Trophoblast cell (in vitro differentiated cells and primary cell): ENCODE measurements at regions not wholly inside any gene's neighbourhood (a gene's known extent, or its start where the extent isn't known, plus 50 kb on each side); places are given as distances from the start of the nearest gene placed in this dataset.

Experiments used
- DNase-seq, 2 donors: peaks; one replicate each; pipeline ENCODE4 v3.0.0-alpha.2; 2016
- H2AFZ ChIP-seq: 2 replicates; pipeline ENCODE4 v1.6.1; 2013; ENCODE audit warnings: low read length, moderate library complexity, mild to moderate bottlenecking; ENCODE audit not compliant: insufficient read depth, poor library complexity
- H2AK5ac ChIP-seq: 2 replicates; pipeline ENCODE4 v1.6.1; 2013; ENCODE audit warnings: mild to moderate bottlenecking, low read length
- H2BK120ac ChIP-seq: 2 replicates; pipeline ENCODE4 v1.6.1; 2013; ENCODE audit warnings: low read length, mild to moderate bottlenecking, moderate library complexity; ENCODE audit not compliant: insufficient read depth, poor library complexity
- H2BK12ac ChIP-seq: 2 replicates; pipeline ENCODE4 v1.6.1; 2013; ENCODE audit warnings: mild to moderate bottlenecking, low read length, moderate library complexity
- H2BK5ac ChIP-seq: 2 replicates; pipeline ENCODE4 v1.6.1; 2013; ENCODE audit warnings: low read length, low read depth, moderate library complexity, mild to moderate bottlenecking; ENCODE audit not compliant: poor library complexity
- H3K14ac ChIP-seq: 2 replicates; pipeline ENCODE4 v1.6.1; 2013; ENCODE audit warnings: mild to moderate bottlenecking, low read length
- H3K18ac ChIP-seq: 2 replicates; pipeline ENCODE4 v1.6.1; 2013; ENCODE audit warnings: mild to moderate bottlenecking, low read length
- H3K23ac ChIP-seq: 2 replicates; pipeline ENCODE4 v1.6.1; 2013; ENCODE audit warnings: low read length
- H3K27ac ChIP-seq: 2 replicates; pipeline ENCODE4 v1.5.1; 2013; ENCODE audit warnings: low read depth, mild to moderate bottlenecking, inconsistent platforms, low read length, moderate library complexity
- H3K27me3 ChIP-seq: 2 replicates; pipeline ENCODE4 v1.6.1; 2013; ENCODE audit warnings: inconsistent platforms, mild to moderate bottlenecking, low read length, moderate library complexity; ENCODE audit not compliant: insufficient read depth
- H3K36me3 ChIP-seq, 2 experiments: 1 replicate in 1 of 2; 2 replicates in 1 of 2; pipeline ENCODE4 v1.6.1; 2013; ENCODE audit warnings: low read length in 2 of 2, mild to moderate bottlenecking in 2 of 2, moderate library complexity in 1 of 2; ENCODE audit not compliant: insufficient read depth in 2 of 2, control insufficient read depth in 1 of 2
- H3K4ac ChIP-seq: 2 replicates; pipeline ENCODE4 v1.6.1; 2013; ENCODE audit warnings: low read depth, mild to moderate bottlenecking, low read length, moderate library complexity
- H3K4me1 ChIP-seq, 2 experiments: 1 replicate in 1 of 2; 2 replicates in 1 of 2; pipeline ENCODE4 v1.6.1; 2013; ENCODE audit warnings: low read length in 2 of 2, mild to moderate bottlenecking in 2 of 2, moderate library complexity in 1 of 2; ENCODE audit not compliant: insufficient read depth in 2 of 2, control insufficient read depth in 1 of 2
- H3K4me2 ChIP-seq: 2 replicates; pipeline ENCODE4 v1.6.1; 2013; ENCODE audit warnings: inconsistent platforms, mild to moderate bottlenecking, low read length, moderate library complexity
- H3K4me3 ChIP-seq: 2 replicates; pipeline ENCODE4 v1.5.1; 2013; ENCODE audit warnings: mild to moderate bottlenecking, low read depth, low read length, inconsistent platforms
- H3K79me1 ChIP-seq: one replicate; pipeline ENCODE4 v1.6.1; 2013; ENCODE audit warnings: low read length
- H3K79me2 ChIP-seq: 2 replicates; pipeline ENCODE4 v1.6.1; 2013; ENCODE audit warnings: low read length, mild to moderate bottlenecking; ENCODE audit not compliant: control insufficient read depth, insufficient read depth, poor library complexity
- H3K9ac ChIP-seq: 2 replicates; pipeline ENCODE4 v1.6.1; 2013; ENCODE audit warnings: mild to moderate bottlenecking, low read length
- H3K9me3 ChIP-seq: 2 replicates; pipeline ENCODE4 v1.6.1; 2013; ENCODE audit warnings: low read depth, mild to moderate bottlenecking, control low read depth, inconsistent platforms, low read length; ENCODE audit not compliant: insufficient read depth
- H4K12ac ChIP-seq: 2 replicates; pipeline ENCODE4 v1.6.1; 2013; ENCODE audit warnings: low read depth, mild to moderate bottlenecking, low read length, moderate library complexity
- H4K8ac ChIP-seq: 2 replicates; pipeline ENCODE4 v1.6.1; 2013; ENCODE audit warnings: low read depth, mild to moderate bottlenecking, low read length, moderate library complexity
- H4K91ac ChIP-seq: one replicate; pipeline ENCODE4 v1.6.1; 2013; ENCODE audit warnings: low read depth, mild to moderate bottlenecking, low read length, moderate library complexity
- WGBS: extraction: QIAGEN DNeasy Blood & Tissue Kit; methylation state at CpG from one replicate; pipeline ENCODE4 v1.1.7; 2013; ENCODE audit warnings: missing lambda C conversion rate; ENCODE audit not compliant: insufficient read length, insufficient coverage; ENCODE audit errors: extremely low coverage; 5-methylcytosine and 5-hydroxymethylcytosine counted together

DNA sequence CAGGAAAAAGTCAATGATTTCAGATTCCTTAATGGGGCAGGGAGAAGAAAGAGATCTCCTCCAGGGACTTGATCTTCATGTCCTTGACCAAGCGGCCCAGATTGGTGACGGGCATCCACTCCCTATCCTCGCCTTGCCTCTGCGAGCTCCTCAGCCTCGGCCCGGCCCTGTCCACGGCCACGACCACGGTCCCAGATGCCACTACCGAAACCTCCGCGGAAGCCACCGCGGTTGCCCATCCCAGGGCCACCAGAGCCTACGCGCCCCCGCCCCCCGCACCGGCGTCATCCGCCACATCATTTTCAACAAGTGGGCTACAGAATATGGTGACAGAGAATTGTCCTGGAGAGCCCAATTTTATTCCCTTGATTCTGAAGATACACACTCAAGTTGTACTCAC, 751.2 kb upstream of the PABPC4L start:
- Histone ChIP-seq H3K9ac (no peak overlapping the region), H2BK5ac (no peak overlapping the region), H3K27ac (no peak overlapping the region), H3K18ac (no peak overlapping the region), H3K4me3 (no peak overlapping the region), H2BK12ac (no peak overlapping the region), H3K79me1 (no peaks in the 10 kb centered on the region), H4K8ac (no peak overlapping the region), H3K9me3 (peaks cover 4% of the 10 kb centered on the region), H4K91ac (no peak overlapping the region), H3K27me3 (no peaks in the 10 kb centered on the region), H2BK120ac (no peak overlapping the region), H3K4me1 (no peaks in the 10 kb centered on the region), H4K12ac (no peak overlapping the region), H3K23ac (no peak overlapping the region), H2AFZ (no peak overlapping the region), H3K79me2 (no peaks in the 10 kb centered on the region), H3K36me3 (no peaks in the 10 kb centered on the region), H2AK5ac (no peak overlapping the region), H3K14ac (no peak overlapping the region), H3K4ac (no peak overlapping the region), H3K4me2 (no peak overlapping the region)
- DNase-seq = no peak
- no CpG with 5 or more reads among the region's 21 CpGs for WGBS

DNA sequence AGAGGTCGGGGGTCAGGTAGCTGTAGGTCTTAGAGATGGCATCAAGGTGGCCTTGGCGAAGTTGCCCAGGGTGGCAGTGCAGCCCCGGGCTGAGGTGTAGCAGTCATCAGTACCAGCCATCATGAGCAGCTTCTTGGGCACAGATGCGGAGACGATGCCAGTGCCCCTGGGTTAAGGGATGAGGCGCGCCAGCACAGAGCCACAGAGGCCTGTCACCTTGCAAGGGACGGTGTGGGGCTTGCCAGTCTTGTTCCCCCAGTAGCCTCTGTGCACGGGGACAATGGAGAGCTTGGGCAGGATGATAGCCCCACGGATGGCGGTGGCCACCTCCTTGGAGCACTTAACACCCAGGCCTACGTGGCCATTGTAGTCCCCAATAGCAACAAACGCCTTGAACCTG, 750.7 kb upstream of the PABPC4L start:
- H3K36me3 ChIP-seq = no peaks in the 10 kb centered on the region
- H4K8ac ChIP-seq = no peak overlapping the region
- H2BK12ac ChIP-seq = no peak overlapping the region
- H3K4ac ChIP-seq = no peak overlapping the region
- H3K27me3 ChIP-seq = no peaks in the 10 kb centered on the region
- H4K12ac ChIP-seq = no peak overlapping the region
- no peak overlapping the region for H3K4me3 ChIP-seq
- no peak overlapping the region for H2AFZ ChIP-seq
- no peaks in the 10 kb centered on the region for H3K79me2 ChIP-seq
- H3K27ac ChIP-seq = no peak overlapping the region
- no peak for DNase-seq
- no peak overlapping the region for H2BK120ac ChIP-seq
- H3K4me2 ChIP-seq = no peak overlapping the region
- no peak overlapping the region for H2BK5ac ChIP-seq
- no peak overlapping the region for H2AK5ac ChIP-seq
- no peak overlapping the region for H3K14ac ChIP-seq
- no CpG with 5 or more reads among the region's 13 CpGs for WGBS
- H3K9ac ChIP-seq = no peak overlapping the region
- H4K91ac ChIP-seq = no peak overlapping the region
- peaks cover 4% of the 10 kb centered on the region for H3K9me3 ChIP-seq
- H3K18ac ChIP-seq = no peak overlapping the region
- H3K23ac ChIP-seq = no peak overlapping the region
- H3K79me1 ChIP-seq = no peaks in the 10 kb centered on the region
- no peaks in the 10 kb centered on the region for H3K4me1 ChIP-seq

DNA sequence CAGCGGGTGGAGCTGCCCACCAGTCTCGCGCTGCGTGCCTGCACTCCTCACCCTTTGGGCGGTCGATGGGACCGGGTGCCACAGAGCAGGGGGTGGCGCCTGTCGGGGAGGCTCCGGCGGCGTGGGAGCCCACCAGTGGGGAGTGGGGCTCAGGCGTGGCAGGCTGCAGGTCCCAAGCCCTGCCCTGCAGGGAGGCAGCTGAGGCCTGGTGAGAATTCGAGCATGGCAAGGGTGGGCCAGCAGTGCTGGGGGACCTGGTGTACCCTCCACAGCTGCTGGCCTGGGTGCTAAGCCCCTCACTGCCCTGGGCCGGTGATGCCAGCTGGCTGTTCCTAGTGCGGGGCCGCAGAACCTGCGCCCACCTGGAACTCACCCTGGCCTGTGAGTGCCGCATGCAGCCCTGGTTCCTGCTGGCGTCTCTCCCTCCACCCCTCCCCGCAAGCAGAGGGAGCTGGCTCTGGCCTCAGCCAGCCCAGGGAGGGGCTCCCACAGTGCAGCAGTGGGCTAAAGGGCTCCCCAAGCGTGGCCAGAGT, 746.6 kb upstream of the PABPC4L start:
- Histone ChIP-seq H3K4me3 (no peak overlapping the region), H3K79me2 (no peaks in the 10 kb centered on the region), H2BK120ac (no peak overlapping the region), H2BK5ac (no peak overlapping the region), H4K12ac (no peak overlapping the region), H3K14ac (no peak overlapping the region), H3K9ac (no peak overlapping the region), H3K9me3 (peaks cover 4% of the 10 kb centered on the region), H3K18ac (no peak overlapping the region), H4K8ac (no peak overlapping the region), H3K4ac (no peak overlapping the region), H3K36me3 (no peaks in the 10 kb centered on the region), H3K4me1 (no peaks in the 10 kb centered on the region), H4K91ac (no peak overlapping the region), H3K27ac (no peak overlapping the region), H2AFZ (no peak overlapping the region), H3K79me1 (no peaks in the 10 kb centered on the region), H2BK12ac (no peak overlapping the region), H3K27me3 (no peaks in the 10 kb centered on the region), H3K4me2 (no peak overlapping the region), H2AK5ac (no peak overlapping the region), H3K23ac (no peak overlapping the region)
- no peak for DNase-seq
- no CpG with 5 or more reads among the region's 22 CpGs for WGBS

DNA sequence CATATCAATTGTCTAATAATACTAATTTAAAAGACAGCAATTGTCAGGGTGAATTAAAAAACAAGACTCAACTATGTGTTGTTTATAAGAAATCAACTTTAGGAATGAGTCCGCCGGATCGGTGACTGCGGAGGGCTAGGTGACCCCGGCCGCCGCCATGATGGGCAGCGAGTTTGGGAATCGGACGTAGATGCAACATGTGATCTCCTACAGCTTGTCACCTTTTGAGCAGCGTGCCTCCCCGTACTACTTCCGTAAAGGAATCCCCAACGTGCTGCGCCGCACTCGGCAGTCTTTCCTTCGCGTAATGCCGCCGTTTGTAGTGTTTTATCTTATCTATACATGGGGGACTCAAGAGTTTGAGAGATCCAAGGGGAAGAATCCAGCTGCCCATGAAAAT, 742.5 kb upstream of the PABPC4L start:
- Histone ChIP-seq H3K36me3 (no peaks in the 10 kb centered on the region), H3K4ac (no peak overlapping the region), H3K27ac (no peak overlapping the region), H2BK5ac (no peak overlapping the region), H3K9me3 (peaks cover 4% of the 10 kb centered on the region), H3K4me2 (no peak overlapping the region), H2AK5ac (no peak overlapping the region), H2BK120ac (no peak overlapping the region), H4K12ac (no peak overlapping the region), H3K9ac (no peak overlapping the region), H3K4me3 (no peak overlapping the region), H3K79me2 (no peaks in the 10 kb centered on the region), H3K27me3 (no peaks in the 10 kb centered on the region), H3K79me1 (no peaks in the 10 kb centered on the region), H2AFZ (no peak overlapping the region), H2BK12ac (no peak overlapping the region), H4K8ac (no peak overlapping the region), H4K91ac (no peak overlapping the region), H3K4me1 (no peaks in the 10 kb centered on the region), H3K23ac (no peak overlapping the region), H3K14ac (no peak overlapping the region), H3K18ac (no peak overlapping the region)
- DNase-seq = no peak
- WGBS = no CpG with 5 or more reads among the region's 21 CpGs
